Type B pancreatic cell (in vitro differentiated cells): ENCODE measurements at regions not wholly inside any gene's neighbourhood (a gene's known extent, or its start where the extent isn't known, plus 50 kb on each side); places are given as distances from the start of the nearest gene placed in this dataset.

ENCODE experiments used
- DNase-seq: peaks from one replicate; pipeline ENCODE4 v3.0.0; 2021; ENCODE audit warnings: mixed read lengths; ENCODE audit not compliant: unreplicated experiment; ENCODE audit errors: extremely low spot score
- H3K27ac Mint-ChIP-seq: 2 replicates; pipeline ENCODE4 v1.8.0; 2021; ENCODE audit warnings: mild to moderate bottlenecking, mixed read lengths
- H3K27me3 Mint-ChIP-seq: 2 replicates; pipeline ENCODE4 v1.8.0; 2021; ENCODE audit warnings: mixed read lengths
- H3K36me3 Mint-ChIP-seq: 2 replicates; pipeline ENCODE4 v1.8.0; 2021; ENCODE audit warnings: mixed read lengths
- H3K4me1 Mint-ChIP-seq: one replicate; pipeline ENCODE4 v1.8.0; 2021; ENCODE audit warnings: mixed read lengths; ENCODE audit not compliant: unreplicated experiment
- H3K4me3 Mint-ChIP-seq: 2 replicates; pipeline ENCODE4 v1.8.0; 2021; ENCODE audit warnings: mild to moderate bottlenecking, mixed read lengths
- H3K9me3 Mint-ChIP-seq: 2 replicates; pipeline ENCODE4 v1.8.0; 2021; ENCODE audit warnings: mixed read lengths
- CTCF ChIP-seq: fragments of 200-600 bp; sonication (generic); conservative IDR thresholded peaks from 2 replicates; pipeline ENCODE4 v1.5.0; 2021; ENCODE audit warnings: antibody characterized with exemption, mild to moderate bottlenecking

- H3K4me1 Mint-ChIP-seq = peaks cover 26% of the 10 kb centered on the region
- no peak for TF ChIP-seq CTCF
These were observed 142.2 kb downstream of the EBLN2 start for GRCh38 chr3:73203633-73204032.

GRCh38 chr3:73204841-73205240 lies 143.4 kb downstream of the EBLN2 start:
- no peaks in the 10 kb centered on the region for H3K36me3 Mint-ChIP-seq
- no peak overlapping the region for H3K4me3 Mint-ChIP-seq
- H3K27me3 Mint-ChIP-seq = peaks cover 4% of the 10 kb centered on the region
- H3K4me1 Mint-ChIP-seq = peaks cover 26% of the 10 kb centered on the region
- no peak for DNase-seq
- H3K9me3 Mint-ChIP-seq = no peaks in the 10 kb centered on the region
- no peak for TF ChIP-seq CTCF
- no peak overlapping the region for H3K27ac Mint-ChIP-seq

More at GRCh38 chr3:73203633-73204032, 142.2 kb downstream of the EBLN2 start:
- no peak for DNase-seq
- no peak overlapping the region for H3K27ac Mint-ChIP-seq
- H3K9me3 Mint-ChIP-seq = no peaks in the 10 kb centered on the region
- H3K36me3 Mint-ChIP-seq = no peaks in the 10 kb centered on the region
- H3K27me3 Mint-ChIP-seq = peaks cover 4% of the 10 kb centered on the region
- H3K4me3 Mint-ChIP-seq = no peak overlapping the region

- no peak overlapping the region for H3K27ac Mint-ChIP-seq
- H3K27me3 Mint-ChIP-seq = no peaks in the 10 kb centered on the region
- no peaks in the 10 kb centered on the region for H3K36me3 Mint-ChIP-seq
- H3K4me3 Mint-ChIP-seq = no peak overlapping the region
- no peak for TF ChIP-seq CTCF
- DNase-seq = no peak
- H3K4me1 Mint-ChIP-seq = peaks cover 18% of the 10 kb centered on the region
- no peaks in the 10 kb centered on the region for H3K9me3 Mint-ChIP-seq
These were observed 144.6 kb downstream of the EBLN2 start for GRCh38 chr3:73206030-73206429.

GRCh38 chr3:73207946-73208440 lies 146.5 kb downstream of the EBLN2 start:
- H3K27me3 Mint-ChIP-seq = no peaks in the 10 kb centered on the region
- DNase-seq = no peak
- TF ChIP-seq CTCF = no peak
- peaks cover 17% of the 10 kb centered on the region for H3K4me1 Mint-ChIP-seq
- no peaks in the 10 kb centered on the region for H3K36me3 Mint-ChIP-seq
- H3K4me3 Mint-ChIP-seq = no peak overlapping the region
- peaks cover 8% of the 10 kb centered on the region for H3K9me3 Mint-ChIP-seq
- H3K27ac Mint-ChIP-seq = no peak overlapping the region

DNA sequence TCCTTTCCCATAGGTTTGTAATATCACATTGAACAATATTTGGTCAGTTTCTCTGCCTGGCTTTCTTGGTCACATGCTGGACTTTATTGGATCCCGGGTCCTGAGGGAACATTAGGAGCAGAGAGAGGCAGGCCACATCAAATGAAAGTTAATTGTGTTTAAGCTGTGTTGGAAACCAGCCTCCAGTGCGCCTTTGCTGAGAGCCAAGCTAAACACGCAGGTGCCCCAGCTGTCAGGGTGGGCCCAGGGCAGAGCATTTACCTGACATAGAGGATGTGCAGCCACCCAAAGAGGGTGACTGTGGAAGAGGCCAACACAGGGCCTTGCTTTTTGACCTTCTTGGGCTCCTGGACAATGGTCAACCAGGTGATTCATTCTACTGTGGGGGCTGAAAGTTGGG lies 149.3 kb downstream of the EBLN2 start:
- H3K4me1 Mint-ChIP-seq = peaks cover 12% of the 10 kb centered on the region
- peaks cover 8% of the 10 kb centered on the region for H3K9me3 Mint-ChIP-seq
- no peaks in the 10 kb centered on the region for H3K27me3 Mint-ChIP-seq
- no peak for TF ChIP-seq CTCF
- no peak overlapping the region for H3K27ac Mint-ChIP-seq
- no peaks in the 10 kb centered on the region for H3K36me3 Mint-ChIP-seq
- no peak for DNase-seq
- no peak overlapping the region for H3K4me3 Mint-ChIP-seq

DNA sequence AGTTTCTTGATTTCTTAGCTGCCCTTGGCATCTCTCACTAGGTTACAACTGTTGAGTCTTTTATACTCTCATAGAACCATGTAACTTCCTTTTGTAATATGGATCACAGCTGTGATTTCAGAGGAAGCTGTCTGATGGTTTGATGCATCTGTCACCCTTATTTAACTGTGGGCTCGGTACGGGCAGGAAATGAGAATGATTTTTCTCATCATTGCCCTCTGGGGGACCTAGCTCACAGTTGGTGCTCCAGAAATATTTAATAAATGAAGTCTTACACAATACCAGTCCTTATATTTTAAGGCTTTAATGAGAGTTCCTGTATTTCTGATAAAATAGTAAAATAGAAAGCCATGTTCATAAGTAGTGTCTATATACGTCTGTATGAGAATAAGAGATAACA lies 151.2 kb downstream of the EBLN2 start:
- TF ChIP-seq CTCF = no peak
- Mint-ChIP-seq H3K36me3 (no peaks in the 10 kb centered on the region), H3K27me3 (no peaks in the 10 kb centered on the region), H3K9me3 (peaks cover 8% of the 10 kb centered on the region), H3K4me1 (peaks cover 4% of the 10 kb centered on the region), H3K27ac (no peak overlapping the region), H3K4me3 (no peak overlapping the region)
- no peak for DNase-seq
